Effector CD8-positive, alpha-beta T cell (primary cell): ENCODE measurements at regions not wholly inside any gene's neighbourhood (a gene's known extent, or its start where the extent isn't known, plus 50 kb on each side); places are given as distances from the start of the nearest gene placed in this dataset.
"Not testable (repeated sequence)": the region's sequence is repeated elsewhere in the genome, so short reads cannot be mapped to it uniquely, and the experiment has no call there.

Source experiments
- DNase-seq: peaks from one replicate; lab custom pipeline; 2025; lab: John Stamatoyannopoulos, UW

DNA sequence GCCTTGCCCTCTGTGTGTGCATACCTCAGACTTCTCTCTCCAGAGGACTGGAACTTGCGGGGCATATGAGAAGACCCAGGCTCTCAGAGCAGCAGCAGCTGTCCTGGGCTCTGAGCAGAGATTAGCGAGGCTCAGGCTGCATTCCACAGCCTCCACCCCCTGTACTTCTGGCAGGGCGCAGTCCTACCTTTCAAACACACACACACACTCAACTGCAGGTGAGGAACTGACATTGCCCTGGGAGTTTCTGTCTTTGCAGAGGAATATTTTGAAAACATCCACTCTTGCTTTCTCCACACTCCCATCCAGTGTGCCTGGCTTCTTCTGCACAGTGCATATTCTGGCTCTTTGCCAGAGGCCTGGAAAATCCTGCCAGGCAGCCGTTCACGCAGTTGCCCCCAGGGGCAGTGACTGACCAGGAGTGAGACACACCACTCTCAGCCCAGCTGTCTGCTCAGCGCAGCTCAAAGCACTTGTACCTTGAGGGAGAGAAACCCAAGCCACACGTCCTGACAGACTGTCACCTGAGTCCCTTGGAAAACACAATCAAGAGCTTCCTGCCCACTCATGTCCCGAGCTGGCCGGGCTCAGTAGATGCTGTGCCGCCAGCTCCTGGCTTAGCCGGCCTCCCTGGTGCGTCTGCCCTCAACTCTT, 460.8 kb downstream of the RNF144A start:
- no peak for DNase-seq

DNA sequence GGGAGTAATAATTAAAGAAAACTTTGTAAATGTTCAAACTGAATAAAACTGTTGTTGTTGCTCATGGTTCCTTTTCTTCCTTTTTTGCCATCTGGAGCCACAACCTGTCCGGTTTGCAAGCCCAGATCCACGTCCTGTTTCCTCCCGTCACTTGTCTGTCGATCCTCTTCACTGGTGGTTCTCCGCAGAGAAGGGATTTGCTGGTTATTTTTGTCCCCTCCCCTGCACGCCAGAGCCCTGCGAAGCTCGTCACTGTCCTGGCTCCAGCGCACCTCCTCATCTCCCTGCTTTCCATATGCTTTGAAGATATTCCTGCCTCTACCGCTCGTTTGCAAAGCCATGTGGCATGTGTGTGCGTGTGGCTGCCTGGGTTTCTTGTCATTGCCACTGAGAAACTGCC, 461.4 kb downstream of the RNF144A start:
- DNase-seq, result no peak

DNA sequence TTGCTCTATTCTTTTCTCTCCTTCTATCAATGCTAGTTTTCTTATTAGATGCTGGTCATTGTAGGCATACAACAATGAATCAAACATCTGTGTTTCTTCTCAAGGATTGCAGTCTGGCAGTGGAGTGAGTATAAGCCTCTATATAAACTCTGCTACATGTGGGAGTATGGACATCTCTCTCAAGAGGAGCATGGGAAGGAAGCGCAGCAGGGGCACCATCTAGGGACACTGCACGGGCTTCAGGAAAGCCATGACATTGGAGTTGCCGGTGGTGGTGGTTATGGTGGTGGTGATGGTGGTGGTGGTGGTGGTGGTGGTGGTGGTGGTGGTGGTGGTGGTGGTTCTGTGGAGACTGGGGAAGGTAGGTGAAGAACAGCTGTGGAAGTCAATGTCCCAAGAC, 462.6 kb downstream of the RNF144A start:
- no peak for DNase-seq

DNA sequence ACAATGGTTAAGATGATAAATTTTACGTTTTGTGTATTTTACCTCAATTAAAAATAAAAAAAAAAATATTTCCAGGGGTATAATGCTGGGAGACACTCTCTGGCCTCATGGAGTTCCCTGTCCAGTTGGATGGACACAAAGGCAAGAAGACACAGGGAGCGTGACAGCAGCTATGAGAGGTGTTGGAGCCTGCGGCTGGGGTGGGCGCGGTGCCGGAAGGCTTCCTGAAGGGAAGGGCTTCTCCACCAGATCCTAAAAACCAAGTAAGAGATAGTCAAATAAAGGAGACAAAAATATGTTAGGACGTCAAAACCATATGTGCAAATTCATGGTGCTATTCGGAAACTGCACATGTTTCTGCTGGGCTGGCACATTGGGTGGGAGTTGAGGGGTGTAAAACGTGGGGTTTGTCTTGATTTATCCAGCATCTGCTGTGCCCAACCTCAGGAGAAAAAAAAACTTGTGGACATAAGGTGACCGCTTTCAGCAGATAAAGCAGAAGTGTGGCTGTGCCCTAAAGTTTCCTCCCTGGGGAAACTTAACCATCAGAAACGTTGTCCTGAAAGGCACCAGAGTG, 467.6 kb downstream of the RNF144A start:
- DNase-seq, result no peak

DNA sequence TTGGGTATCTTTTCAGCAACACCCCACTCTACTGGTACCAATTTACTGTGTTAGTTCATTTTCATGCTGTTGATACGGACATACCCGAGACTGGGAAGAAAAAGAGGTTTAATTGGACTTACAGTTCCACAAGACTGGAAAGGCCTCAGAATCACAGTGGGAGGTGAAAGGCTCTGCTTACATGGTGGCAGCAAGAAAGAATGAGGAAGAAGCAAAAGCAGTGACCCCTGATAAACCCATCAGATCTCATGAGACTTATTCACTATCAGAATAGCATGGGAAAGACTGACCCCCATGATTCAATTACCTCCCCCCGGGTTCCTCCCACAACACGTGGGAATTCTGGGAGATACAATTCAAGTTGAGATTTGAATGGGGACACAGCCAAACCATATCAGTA, 473.1 kb downstream of the RNF144A start:
- not testable (repeated sequence) for DNase-seq

DNA sequence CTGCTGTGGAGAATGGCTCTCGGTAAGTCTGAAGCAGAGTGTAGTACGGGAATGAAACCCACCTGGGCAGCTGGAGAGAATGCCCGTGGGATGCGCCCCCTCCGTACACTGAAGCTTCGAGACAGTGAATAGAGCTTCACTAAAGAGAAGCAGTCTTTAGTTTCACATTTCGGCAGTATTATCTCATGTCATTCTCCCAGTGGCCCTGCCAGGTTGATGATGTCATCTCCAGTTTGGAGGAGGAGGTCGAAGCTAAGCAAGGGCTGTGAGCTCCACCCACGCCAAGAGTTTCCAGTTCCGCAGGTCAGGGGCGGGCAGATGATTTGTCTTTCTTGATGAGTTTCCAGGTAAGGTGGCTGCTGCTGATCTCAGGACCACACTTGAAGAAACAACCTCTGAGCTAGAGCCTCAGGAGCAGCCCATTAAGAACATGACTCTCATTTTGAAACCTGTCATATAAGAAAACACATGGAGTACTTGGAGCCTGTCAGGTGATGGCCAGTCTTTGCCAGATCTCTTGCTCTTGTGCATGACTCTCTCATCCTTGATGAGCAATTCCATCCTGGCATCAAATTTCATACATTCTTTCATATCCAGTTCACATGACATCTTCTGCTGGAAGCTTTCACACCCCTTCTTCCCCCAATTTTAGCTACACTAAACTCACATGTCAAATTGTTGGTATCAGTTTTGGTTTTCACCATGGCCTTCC, 475.0 kb downstream of the RNF144A start:
- DNase-seq, result no peak

DNA sequence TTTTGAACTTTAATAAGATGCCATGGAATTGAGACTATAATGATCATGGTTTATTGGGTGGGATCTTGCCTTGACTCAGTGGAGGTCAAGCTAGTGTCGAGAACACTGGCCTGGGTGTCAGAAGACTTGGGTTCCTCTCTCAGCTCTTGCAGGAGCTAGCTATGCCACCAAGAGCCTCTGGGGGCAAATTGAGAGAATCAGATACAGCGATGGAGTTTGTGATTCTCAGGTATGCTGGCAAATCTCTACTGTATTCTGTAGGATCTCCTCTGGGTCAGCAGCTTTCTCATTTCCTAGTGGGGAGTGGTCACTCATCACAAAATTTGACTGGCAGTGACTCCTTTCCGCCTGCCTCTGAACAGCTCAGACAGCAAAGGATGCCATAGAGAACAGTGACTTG, 477.0 kb downstream of the RNF144A start:
- no peak for DNase-seq

DNA sequence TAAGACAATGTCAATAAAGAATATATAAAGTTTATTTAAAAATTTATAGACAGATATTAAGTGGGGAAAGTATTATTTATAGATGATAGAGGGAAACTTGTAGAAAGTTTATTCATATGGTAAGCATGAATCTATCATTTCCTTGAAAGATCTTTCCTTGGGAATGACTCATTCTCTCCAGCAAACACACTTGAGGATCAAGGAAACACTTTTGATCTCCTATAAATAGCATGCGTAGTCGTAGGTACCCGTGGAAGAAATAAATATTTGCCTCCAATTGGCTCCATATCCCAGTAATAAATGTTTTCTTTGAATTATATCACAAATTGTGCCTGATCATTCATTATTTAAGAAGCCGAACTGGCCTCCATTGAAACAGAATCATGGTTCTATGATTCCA, 483.4 kb downstream of the RNF144A start:
- no peak for DNase-seq

DNA sequence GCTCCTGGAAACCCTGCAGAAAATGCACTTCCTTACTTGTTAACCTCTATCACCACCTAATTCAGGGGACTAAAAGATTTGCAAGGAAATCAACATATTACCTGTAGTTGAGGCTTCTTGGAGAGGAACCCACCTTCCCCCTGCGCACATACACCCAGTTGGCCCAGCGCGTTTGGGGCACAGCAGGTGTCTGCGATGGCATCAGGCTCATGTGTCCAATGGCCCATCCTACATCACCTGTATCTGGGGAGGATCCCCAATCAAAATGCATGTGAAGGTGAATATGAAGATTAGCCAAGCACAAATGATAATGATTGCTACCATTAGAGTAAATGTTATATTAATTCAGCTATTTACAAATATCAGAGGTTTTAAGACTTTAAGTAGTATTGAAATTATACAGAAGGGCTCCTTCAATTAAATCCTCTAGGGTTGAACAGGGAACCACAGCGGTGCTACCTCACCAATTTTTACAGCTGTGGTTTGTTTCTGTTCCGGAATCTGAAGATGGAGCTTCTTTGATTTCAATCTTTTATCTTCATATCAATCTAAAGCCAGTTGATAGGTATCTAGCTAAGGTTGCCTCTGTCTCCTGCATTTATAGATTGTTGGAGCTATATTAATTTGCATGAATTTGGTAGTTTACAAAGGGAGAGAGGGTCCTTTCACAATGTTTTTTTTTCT, 486.0 kb downstream of the RNF144A start:
- no peak for DNase-seq

DNA sequence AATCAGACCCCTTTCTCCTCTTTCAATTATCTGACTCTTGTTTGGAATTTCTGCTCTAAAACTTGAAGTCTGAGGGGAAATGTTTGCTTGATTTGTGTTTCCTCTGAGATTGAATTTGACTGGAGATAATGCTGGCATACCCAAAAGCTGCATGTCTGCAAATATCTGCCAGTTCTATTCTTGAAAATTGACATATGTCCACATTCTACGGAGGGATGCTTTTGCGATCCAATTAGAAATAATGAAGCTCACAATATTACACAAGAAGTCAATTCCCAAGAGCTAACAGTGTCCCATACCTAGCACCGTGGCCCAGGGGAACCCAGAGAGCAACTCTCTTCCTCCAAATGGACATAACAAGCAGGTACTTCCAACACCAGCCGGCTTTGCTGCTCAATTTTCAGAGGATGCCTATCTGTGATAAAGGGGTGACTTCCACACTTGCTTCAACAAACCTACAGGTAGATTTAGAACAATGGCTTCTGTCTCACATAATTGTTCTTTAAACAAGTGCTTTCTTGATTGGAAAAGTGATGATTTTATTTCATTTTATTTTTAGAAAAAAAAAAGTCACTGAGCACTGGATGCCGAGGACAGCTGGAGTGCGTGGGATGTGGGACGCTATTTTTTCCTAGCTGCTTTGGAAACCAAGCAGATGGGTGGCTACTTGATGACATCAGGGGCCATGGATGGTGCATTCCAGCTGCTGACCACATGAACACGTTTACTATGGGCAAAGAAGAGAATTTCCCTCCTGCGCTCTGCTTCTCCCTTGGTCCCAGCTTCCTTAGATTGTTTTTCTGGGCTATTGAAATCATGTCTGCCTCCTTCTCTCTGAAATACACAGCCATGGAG, 488.9 kb downstream of the RNF144A start:
- DNase-seq, result no peak

DNA sequence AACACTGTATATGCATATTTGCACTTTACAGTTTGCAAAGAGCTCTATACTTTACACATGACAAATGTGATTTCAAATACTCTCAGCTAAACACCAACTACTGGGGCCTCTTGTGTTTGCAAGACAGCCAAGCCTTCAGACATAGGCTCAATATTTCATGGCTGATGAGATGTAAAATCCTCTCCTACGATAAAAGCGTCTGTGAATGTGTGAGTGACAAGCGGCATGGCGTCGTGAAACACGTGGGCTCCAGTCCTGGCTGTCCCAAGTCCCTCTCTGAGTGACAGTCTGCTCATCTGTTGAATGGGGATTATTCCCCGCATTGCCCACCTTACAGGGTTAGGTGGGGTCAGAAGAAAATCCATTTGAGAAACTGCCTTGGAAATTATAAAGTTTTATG, 489.8 kb downstream of the RNF144A start:
- no peak for DNase-seq

DNA sequence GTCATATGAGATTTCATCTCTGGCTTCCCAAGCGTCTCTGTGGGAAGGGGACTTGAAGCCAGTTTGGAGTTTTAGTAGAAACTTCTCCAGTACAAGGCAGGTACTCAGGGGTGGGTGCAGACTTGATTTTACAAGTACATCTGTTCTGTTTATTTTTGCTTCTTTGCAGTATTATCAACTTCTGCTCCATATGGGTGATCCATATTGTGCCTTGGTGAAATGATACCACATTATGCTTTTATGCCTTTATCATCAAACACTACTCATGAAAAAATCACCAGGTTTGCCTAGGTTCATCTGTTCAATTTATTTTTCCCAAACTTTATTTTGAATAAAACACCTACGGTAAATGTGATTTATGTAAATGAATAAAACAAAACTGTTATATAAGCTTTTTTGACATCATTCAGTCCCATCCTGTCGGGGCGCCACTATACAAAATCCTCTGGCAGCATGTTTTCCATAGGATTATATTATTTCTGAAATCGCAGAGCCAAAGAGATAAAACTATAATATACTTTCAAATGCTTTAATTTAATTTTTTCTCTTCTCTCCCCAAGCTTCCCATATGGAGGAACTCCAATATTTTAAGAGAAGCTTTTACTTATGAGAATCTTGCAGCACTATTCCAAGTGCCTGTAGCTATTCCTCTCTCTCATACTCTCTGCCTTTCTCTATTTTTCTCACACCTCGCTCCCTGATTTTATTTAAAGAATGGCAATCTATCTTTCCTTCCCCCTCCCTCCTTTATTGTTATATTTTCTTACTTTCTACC, 490.9 kb downstream of the RNF144A start:
- DNase-seq, result no peak

DNA sequence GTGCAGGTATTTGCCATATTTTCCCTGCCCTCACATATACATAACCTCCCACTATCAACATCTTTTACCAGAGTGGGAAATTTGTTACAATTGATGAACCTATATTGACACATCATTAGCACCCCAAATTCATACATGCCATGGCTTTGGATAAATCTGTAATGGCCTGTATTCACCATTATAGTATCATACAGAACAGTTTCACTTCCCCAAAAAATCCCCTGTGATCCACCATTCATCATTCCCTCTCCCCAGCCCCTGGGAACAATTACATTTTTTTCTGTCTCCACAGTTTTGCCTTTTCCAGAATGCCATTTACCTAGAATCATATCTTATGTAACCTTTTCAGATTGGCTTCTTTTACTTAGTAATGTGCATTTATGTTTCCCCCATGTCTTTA, 494.5 kb downstream of the RNF144A start:
- no peak for DNase-seq

DNA sequence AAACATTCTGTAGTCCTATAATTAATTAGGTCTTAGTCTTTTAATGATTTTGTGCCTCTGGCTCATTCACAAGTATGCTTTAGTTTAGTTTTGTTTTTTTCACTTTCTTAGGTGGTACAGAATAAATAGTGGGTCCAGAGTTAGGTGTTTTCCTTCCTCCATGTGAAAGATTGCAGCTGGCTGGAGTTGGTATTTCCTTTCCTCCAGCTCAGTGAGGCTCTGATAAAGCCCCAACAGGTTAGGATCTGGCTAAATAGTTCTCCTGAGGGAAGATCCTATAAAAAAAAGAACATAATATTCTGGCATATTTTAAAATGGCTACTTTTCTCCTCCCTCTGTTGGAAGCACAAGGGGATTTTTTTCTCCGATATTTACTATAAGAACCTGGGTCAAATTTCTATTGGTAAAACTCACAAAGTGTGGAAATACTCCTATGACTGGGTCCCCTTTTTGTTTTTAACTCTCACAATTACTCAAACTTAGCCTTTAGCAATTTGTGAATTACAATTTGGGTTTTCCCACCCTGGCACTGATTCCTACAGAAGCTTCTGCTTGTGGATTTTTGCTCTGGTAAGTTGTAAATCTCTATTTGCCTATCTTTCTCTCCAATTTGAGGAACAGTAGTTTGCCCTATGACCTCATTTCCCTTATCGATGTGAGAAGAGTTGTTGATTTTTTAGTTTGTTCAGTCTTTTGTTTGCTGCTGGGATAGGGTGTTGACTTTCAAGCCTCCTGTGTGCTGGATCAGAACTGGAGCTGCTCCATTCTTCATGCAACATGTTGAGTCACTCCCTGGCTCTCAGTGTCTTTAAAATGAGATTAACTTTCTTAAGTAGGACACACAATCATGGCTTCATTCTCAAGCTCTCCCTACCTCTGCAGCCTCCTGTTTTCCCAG, 500.9 kb downstream of the RNF144A start:
- DNase-seq, result no peak

DNA sequence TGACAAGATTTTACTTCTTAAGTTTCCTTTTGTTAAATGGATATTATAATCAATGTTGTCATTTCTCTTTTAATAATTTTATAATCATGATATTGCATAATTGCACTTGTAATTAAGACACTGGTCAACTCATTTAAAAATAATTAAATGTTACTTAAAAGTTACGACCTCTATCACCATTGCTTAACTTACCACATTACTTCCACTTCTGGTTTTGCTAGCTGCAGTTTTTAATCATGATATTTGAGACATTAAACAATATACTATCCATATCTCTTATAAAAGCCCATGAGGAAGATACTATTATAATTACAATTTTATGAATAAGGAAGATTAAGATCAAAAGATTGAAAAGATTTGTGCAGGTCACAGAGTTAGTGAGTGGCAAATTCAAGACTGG, 502.0 kb downstream of the RNF144A start:
- DNase-seq, result no peak

DNA sequence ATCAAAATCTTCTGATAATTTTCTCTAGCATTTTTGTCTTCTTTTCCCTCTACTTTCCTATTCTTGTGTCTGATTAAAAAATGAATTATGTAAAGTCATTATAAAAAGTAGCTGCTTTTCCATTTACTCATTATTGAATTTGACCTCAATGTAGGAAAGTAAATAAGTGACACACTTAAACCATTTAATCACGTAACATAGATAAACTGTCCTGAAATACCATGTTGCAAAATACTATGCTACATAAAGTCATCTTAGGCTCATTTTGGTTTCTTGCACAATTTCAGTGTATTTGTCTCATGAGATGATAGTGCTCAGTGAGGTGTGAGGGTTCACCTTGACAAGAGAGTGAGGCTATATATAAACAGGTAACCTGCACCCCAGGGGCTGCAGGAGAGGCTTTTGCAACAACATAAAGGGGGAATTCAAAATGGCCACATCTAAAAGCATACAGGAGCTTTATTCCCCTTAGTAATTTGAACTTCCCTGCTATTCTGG, 502.7 kb downstream of the RNF144A start:
- no peak for DNase-seq

DNA sequence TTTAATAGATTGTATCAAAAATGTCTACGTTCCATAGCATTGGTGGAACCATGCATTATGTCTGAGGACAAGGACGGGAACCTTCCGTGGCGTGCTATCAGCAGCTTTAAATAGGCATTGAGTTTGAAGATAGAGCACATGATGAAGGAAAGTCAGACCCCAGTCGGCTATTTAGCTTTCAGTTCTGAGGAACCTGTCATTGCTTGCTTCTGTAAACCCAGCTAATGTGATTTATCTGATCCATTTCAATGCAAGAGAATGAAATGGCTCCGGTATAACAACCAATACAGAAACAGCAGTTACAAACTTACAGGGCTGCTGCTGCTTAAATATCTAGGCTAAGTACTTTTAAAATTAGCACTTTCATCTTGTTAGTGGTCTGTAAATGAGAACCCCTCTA, 503.3 kb downstream of the RNF144A start:
- DNase-seq, result no peak

DNA sequence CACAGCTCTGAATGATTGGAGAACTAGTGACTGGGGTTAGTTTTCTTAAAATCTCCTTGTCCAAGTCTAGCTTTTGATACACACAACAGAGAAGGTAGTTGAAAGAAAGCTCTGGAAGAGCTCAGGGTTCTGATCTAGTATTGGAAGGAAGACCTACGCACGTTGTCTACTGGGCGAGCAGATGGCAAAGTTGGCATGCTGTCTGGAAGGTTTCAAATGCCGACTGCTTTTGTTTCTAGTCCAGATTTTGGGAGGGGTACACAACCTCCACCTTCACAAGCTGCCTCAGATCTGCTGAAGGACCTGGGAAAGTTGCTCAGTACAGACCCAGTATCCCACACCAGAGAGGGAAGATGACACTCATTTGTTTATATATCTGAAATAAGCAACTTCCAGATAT, 507.3 kb downstream of the RNF144A start:
- DNase-seq, result no peak

DNA sequence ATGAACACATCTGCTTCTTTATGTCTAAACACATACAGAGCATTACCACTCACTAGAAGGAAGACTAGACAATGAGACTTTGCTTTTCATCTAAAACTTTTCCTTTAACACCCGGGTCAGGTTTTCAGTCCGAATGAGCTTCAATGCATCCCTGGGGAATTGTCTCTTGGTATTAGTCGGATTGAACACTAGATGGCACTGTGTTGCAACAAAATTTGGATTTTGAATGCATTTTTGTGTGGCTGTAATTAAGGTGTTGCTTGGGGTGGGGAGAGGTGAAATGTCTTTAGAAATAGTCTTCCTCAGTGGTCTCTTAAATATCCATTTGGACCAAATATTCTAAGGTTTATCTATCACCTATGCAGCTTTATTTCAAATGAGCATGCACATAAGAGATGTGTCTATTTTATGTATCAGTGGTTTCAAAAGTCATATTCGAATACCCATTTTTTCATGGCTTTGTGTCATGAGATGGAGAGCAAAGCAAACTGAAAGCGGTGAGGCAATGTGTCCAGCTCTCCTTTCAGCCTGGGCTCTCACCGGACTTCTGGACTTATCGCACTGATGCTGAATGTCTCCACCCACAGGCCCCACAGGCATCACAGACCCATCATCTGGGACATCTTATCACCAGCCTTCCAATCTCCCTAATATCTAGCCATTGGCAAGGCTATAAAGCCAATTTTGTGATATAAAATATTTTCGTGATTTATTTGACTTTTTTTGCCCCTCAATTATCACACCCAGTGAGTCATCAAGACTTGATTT, 510.3 kb downstream of the RNF144A start:
- DNase-seq, result peak; percentile 4
